ENCODE measurements at regions not wholly inside any gene's neighbourhood (a gene's known extent, or its start where the extent isn't known, plus 50 kb on each side); places are given as distances from the start of the nearest gene placed in this dataset.

GRCh38 chr3:152713989-152714388, 120.9 kb upstream of the P2RY1 start:
- ATAC-seq = no peak
- H3K27me3 ChIP-seq = no peaks in the 10 kb centered on the region
- no peak overlapping the region for H3K27ac ChIP-seq
- no peak for TF ChIP-seq POLR2A (IDR thresholded peaks at IDR 0.05)
- TF ChIP-seq, protein P1, sequence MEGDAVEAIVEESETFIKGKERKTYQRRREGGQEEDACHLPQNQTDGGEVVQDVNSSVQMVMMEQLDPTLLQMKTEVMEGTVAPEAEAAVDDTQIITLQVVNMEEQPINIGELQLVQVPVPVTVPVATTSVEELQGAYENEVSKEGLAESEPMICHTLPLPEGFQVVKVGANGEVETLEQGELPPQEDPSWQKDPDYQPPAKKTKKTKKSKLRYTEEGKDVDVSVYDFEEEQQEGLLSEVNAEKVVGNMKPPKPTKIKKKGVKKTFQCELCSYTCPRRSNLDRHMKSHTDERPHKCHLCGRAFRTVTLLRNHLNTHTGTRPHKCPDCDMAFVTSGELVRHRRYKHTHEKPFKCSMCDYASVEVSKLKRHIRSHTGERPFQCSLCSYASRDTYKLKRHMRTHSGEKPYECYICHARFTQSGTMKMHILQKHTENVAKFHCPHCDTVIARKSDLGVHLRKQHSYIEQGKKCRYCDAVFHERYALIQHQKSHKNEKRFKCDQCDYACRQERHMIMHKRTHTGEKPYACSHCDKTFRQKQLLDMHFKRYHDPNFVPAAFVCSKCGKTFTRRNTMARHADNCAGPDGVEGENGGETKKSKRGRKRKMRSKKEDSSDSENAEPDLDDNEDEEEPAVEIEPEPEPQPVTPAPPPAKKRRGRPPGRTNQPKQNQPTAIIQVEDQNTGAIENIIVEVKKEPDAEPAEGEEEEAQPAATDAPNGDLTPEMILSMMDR (IDR thresholded peaks at IDR 0.05) = no peak
- H3K9me3 ChIP-seq = no peaks in the 10 kb centered on the region
- DNase-seq = no peak
- no peaks in the 10 kb centered on the region for H3K4me1 ChIP-seq
- no peak overlapping the region for H3K4me3 ChIP-seq
- intact Hi-C loops (cut with DNase I) = no loop called here
- no peaks in the 10 kb centered on the region for H3K36me3 ChIP-seq (replicated peaks in 1 of 2; ENCODE audit: insufficient read depth in 1 of 2, low read depth in 2 of 2)

- ATAC-seq (no peak), DNase-seq (no peak)
- TF ChIP-seq POLR2A (IDR thresholded peaks at IDR 0.05) = no peak
- TF ChIP-seq, protein P1 (IDR thresholded peaks at IDR 0.05) = no peak
- no peak overlapping the region for H3K4me3 ChIP-seq
- no peaks in the 10 kb centered on the region for H3K27me3 ChIP-seq
- no peaks in the 10 kb centered on the region for H3K36me3 ChIP-seq (replicated peaks in 1 of 2; ENCODE audit: insufficient read depth in 1 of 2, low read depth in 2 of 2)
- intact Hi-C loops (cut with DNase I) = no loop called here
- no peak overlapping the region for H3K27ac ChIP-seq
- H3K9me3 ChIP-seq = no peaks in the 10 kb centered on the region
- no peaks in the 10 kb centered on the region for H3K4me1 ChIP-seq
These were observed 120.4 kb upstream of the P2RY1 start for GRCh38 chr3:152714507-152714906.

DNA sequence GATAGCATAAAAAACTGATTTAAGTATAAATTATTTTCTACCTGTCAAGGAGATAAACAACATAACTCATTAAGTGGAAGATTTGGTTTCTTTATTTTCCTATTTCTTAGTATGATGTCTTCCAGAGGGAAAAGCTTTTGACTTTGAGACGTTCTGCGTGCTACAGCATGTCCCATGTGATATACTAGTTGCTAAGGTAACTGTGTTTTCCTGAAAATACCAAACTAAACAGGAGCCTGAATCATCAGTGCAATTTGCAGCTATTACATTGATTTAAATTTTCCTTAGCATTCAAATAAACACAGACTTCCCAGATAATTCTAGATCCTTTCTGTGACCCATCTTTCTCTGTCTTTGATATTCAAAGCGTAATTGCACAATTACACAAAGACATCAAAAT, 117.7 kb upstream of the P2RY1 start:
- no peaks in the 10 kb centered on the region for H3K4me1 ChIP-seq
- H3K4me3 ChIP-seq = no peak overlapping the region
- TF ChIP-seq, protein P1 (IDR thresholded peaks at IDR 0.05) = no peak
- TF ChIP-seq POLR2A (IDR thresholded peaks at IDR 0.05) = no peak
- intact Hi-C loops (cut with DNase I) = no loop called here
- ATAC-seq (no peak), DNase-seq (no peak)
- no peaks in the 10 kb centered on the region for H3K9me3 ChIP-seq
- H3K27ac ChIP-seq = no peak overlapping the region
- 57 to 64% methylated on average over 3 of the region's 3 CpGs for WGBS, 2 donors
- H3K27me3 ChIP-seq = no peaks in the 10 kb centered on the region
- H3K36me3 ChIP-seq (replicated peaks in 1 of 2; ENCODE audit: insufficient read depth in 1 of 2, low read depth in 2 of 2) = no peaks in the 10 kb centered on the region

GRCh38 chr3:152718810-152719209, 116.1 kb upstream of the P2RY1 start:
- intact Hi-C loops (cut with DNase I) = no loop called here
- ATAC-seq = no peak

GRCh38 chr3:152719264-152719663, 115.7 kb upstream of the P2RY1 start:
- intact Hi-C loops (cut with DNase I) = no loop called here
- H3K4me1 ChIP-seq = no peaks in the 10 kb centered on the region
- TF ChIP-seq, protein P1 (IDR thresholded peaks at IDR 0.05) = no peak
- no peak for TF ChIP-seq POLR2A (IDR thresholded peaks at IDR 0.05)
- ATAC-seq = no peak
- 53 to 54% methylated on average over 2 of the region's 2 CpGs for WGBS, 2 donors
- H3K4me3 ChIP-seq = no peak overlapping the region
- DNase-seq = no peak
- H3K27me3 ChIP-seq = no peaks in the 10 kb centered on the region
- no peak overlapping the region for H3K27ac ChIP-seq
- H3K9me3 ChIP-seq = no peaks in the 10 kb centered on the region
- no peaks in the 10 kb centered on the region for H3K36me3 ChIP-seq (replicated peaks in 1 of 2; ENCODE audit: insufficient read depth in 1 of 2, low read depth in 2 of 2)

More at GRCh38 chr3:152718810-152719209, 116.1 kb upstream of the P2RY1 start:
- Histone ChIP-seq H3K27ac (no peak overlapping the region), H3K27me3 (no peaks in the 10 kb centered on the region), H3K9me3 (no peaks in the 10 kb centered on the region), H3K4me3 (no peak overlapping the region), H3K4me1 (no peaks in the 10 kb centered on the region), H3K36me3 (replicated peaks in 1 of 2; ENCODE audit: insufficient read depth in 1 of 2, low read depth in 2 of 2) (no peaks in the 10 kb centered on the region)
- DNase-seq = no peak
- TF ChIP-seq, protein P1 (IDR thresholded peaks at IDR 0.05) = no peak
- TF ChIP-seq POLR2A (IDR thresholded peaks at IDR 0.05) = no peak

All from body of pancreas (tissue), 4 donors.